GM23338 (cell line): ENCODE measurements at regions not wholly inside any gene's neighbourhood (a gene's known extent, or its start where the extent isn't known, plus 50 kb on each side); places are given as distances from the start of the nearest gene placed in this dataset.
A peak's percentile ranks its signal among the peaks of the same experiment; 100 is the strongest.

Experiments used
- ATAC-seq: fragments of 200-7000 bp; cut with Tn5 transposase; 3 replicates; pipeline ENCODE4 v1.9.1; 2020
- DNase-seq: peaks from one replicate; pipeline ENCODE4 v3.0.0-alpha.2; 2015; ENCODE audit warnings: low spot score
- H2AFZ ChIP-seq: fragments of 200-600 bp; sonication (generic); 2 replicates; pipeline ENCODE4 v1.8.0; 2016; ENCODE audit warnings: antibody characterized with exemption, mild to moderate bottlenecking, moderate library complexity
- H3F3A ChIP-seq: fragments of 200-600 bp; sonication (generic); replicated peaks from 2 replicates; pipeline ENCODE4 v1.8.0; 2017; ENCODE audit warnings: antibody characterized with exemption, mixed run types, low read depth
- H3K27ac ChIP-seq: fragments of 200-600 bp; sonication (generic); 2 replicates; pipeline ENCODE4 v1.6.1; 2016; ENCODE audit warnings: low read depth
- H3K27me3 ChIP-seq: fragments of 200-600 bp; sonication (generic); 2 replicates; pipeline ENCODE4 v1.8.0; 2016; ENCODE audit warnings: mild to moderate bottlenecking, mixed run types, moderate library complexity; ENCODE audit not compliant: insufficient read depth
- H3K36me3 ChIP-seq: fragments of 200-600 bp; sonication (generic); 2 replicates; pipeline ENCODE4 v1.8.0; 2016; ENCODE audit warnings: mild to moderate bottlenecking; ENCODE audit not compliant: insufficient read depth
- H3K4me1 ChIP-seq: fragments of 200-600 bp; sonication (generic); 2 replicates; pipeline ENCODE4 v1.8.0; 2016; ENCODE audit warnings: mild to moderate bottlenecking, moderate library complexity; ENCODE audit not compliant: insufficient read depth
- H3K4me2 ChIP-seq: fragments of 200-600 bp; sonication (generic); 2 replicates; pipeline ENCODE4 v1.7.1; 2017; ENCODE audit warnings: mixed run types
- H3K4me3 ChIP-seq: fragments of 200-600 bp; sonication (generic); 2 replicates; pipeline ENCODE4 v1.6.1; 2016; ENCODE audit warnings: mixed run types
- H3K79me2 ChIP-seq: fragments of 200-600 bp; sonication (generic); replicated peaks from 2 replicates; pipeline ENCODE4 v1.8.0; 2017; ENCODE audit warnings: mild to moderate bottlenecking; ENCODE audit not compliant: insufficient read depth
- H3K9me2 ChIP-seq: fragments of 200-600 bp; sonication (generic); 2 replicates; pipeline ENCODE4 v1.8.0; 2017; ENCODE audit not compliant: insufficient read depth
- H4K20me1 ChIP-seq: fragments of 200-600 bp; sonication (generic); replicated peaks from 2 replicates; pipeline ENCODE4 v1.8.0; 2017; ENCODE audit warnings: mild to moderate bottlenecking; ENCODE audit not compliant: insufficient read depth
- H3K27ac Mint-ChIP-seq: 2 replicates; pipeline ENCODE4 v1.8.0; 2020; ENCODE audit warnings: inconsistent platforms, mild to moderate bottlenecking, moderate library complexity, mixed read lengths
- H3K27me3 Mint-ChIP-seq: 3 replicates; pipeline ENCODE4 v1.8.0; 2022; ENCODE audit warnings: low read depth, mild to moderate bottlenecking, moderate library complexity, mixed read lengths, inconsistent platforms; ENCODE audit not compliant: insufficient read depth, poor library complexity
- H3K36me3 Mint-ChIP-seq: 3 replicates; pipeline ENCODE4 v1.8.0; 2021; ENCODE audit warnings: low read depth, mild to moderate bottlenecking, inconsistent platforms, moderate library complexity, mixed read lengths
- H3K4me1 Mint-ChIP-seq: 3 replicates; pipeline ENCODE4 v1.8.0; 2020; ENCODE audit warnings: mild to moderate bottlenecking, inconsistent platforms, mixed read lengths
- H3K4me3 Mint-ChIP-seq: 3 replicates; pipeline ENCODE4 v1.8.0; 2021; ENCODE audit warnings: moderate library complexity, mild to moderate bottlenecking, inconsistent platforms, mixed read lengths
- H3K9me3 Mint-ChIP-seq: 3 replicates; pipeline ENCODE4 v1.8.0; 2020; ENCODE audit warnings: moderate library complexity, mild to moderate bottlenecking, inconsistent platforms, mixed read lengths
- CREB1 ChIP-seq: fragments of 250-450 bp; sonication (Bioruptor Pico); IDR thresholded peaks from 2 replicates; pipeline ENCODE4 v1.5.0; 2020; ENCODE audit warnings: low read depth, mild to moderate bottlenecking, moderate library complexity
- EZH2phosphoT487 ChIP-seq: fragments of 200-600 bp; sonication (generic); IDR thresholded peaks from one replicate; pipeline ENCODE4 v1.8.1; 2018; ENCODE audit warnings: antibody characterized with exemption; ENCODE audit not compliant: unreplicated experiment
- JUNB ChIP-seq: IDR thresholded peaks from one replicate; pipeline ENCODE4 v1.6.1; 2016; ENCODE audit warnings: antibody characterized with exemption; ENCODE audit not compliant: unreplicated experiment
- NANOG ChIP-seq: IDR thresholded peaks from 2 replicates; pipeline ENCODE4 v1.6.1; 2016; ENCODE audit warnings: antibody characterized with exemption, borderline replicate concordance
- STAT1 ChIP-seq: IDR thresholded peaks from one replicate; pipeline ENCODE4 v1.6.1; 2016; ENCODE audit warnings: antibody characterized with exemption; ENCODE audit not compliant: unreplicated experiment
- ZNF114 ChIP-seq: fragments of 250-450 bp; sonication (Bioruptor Pico); IDR thresholded peaks from 2 replicates; pipeline ENCODE4 v1.5.0; 2020; ENCODE audit warnings: mild to moderate bottlenecking, moderate library complexity
- ZNF331 ChIP-seq: fragments of 250-450 bp; sonication (Bioruptor Pico); IDR thresholded peaks from 2 replicates; pipeline ENCODE4 v1.5.0; 2020; ENCODE audit warnings: low read depth, mild to moderate bottlenecking, moderate library complexity
- TF ChIP-seq, protein P1 (sequence below): IDR thresholded peaks from 2 replicates; pipeline ENCODE4 v1.6.1; 2016; ENCODE audit warnings: antibody characterized with exemption
- TF ChIP-seq, protein P2 (sequence below): IDR thresholded peaks from one replicate; pipeline ENCODE4 v1.6.1; 2018; ENCODE audit warnings: antibody characterized with exemption; ENCODE audit not compliant: unreplicated experiment
- TF ChIP-seq, protein P3 (sequence below), 2 experiments: fragments of 200-600 bp in 1 of 2; sonication (generic) in 1 of 2; conservative IDR thresholded peaks; 2 replicates each; pipeline versions ENCODE4 v1.5.1 to v1.6.1; 2016 to 2017; ENCODE audit warnings: antibody characterized with exemption in 2 of 2, low read depth in 2 of 2, mild to moderate bottlenecking in 2 of 2, moderate library complexity in 1 of 2

DNA sequence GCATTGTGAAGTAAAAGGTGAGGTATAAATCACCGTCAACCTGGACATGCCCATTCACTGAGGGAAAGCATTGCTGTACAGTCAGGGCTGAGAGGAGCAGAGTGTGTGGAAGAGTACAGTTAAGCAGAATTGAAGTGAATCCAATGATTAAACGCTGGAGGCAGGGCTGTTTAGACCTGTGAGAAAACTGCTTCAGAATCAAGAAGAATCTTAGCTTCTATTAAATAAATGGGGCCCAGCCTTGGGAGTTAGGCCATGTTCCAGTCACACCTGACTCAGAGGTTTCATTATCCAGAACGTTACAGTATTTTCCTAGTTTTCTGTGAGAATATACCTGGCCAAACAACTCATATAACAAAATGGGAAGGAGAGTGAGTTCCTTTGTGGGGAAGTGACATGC, 86.9 kb downstream of the ATP23 start:
- H3K9me3 Mint-ChIP-seq, result peaks cover 23% of the 10 kb centered on the region
- H3K4me1 ChIP-seq, result no peaks in the 10 kb centered on the region
- peak overlapping the region; percentile 69; the same call in 1 of the 2 replicates for H2AFZ ChIP-seq
- no peak overlapping the region for H3K4me2 ChIP-seq
- no peaks in the 10 kb centered on the region for H4K20me1 ChIP-seq
- ATAC-seq (no peak), DNase-seq (no peak)
- H3K36me3 ChIP-seq, result no peaks in the 10 kb centered on the region
- H3K79me2 ChIP-seq, result no peaks in the 10 kb centered on the region
- H3K27ac ChIP-seq, result no peak overlapping the region
- H3F3A ChIP-seq, result no peaks in the 10 kb centered on the region
- peaks cover 5% of the 10 kb centered on the region; the same call in 2 of the 3 replicates for H3K36me3 Mint-ChIP-seq
- no peaks in the 10 kb centered on the region for H3K27me3 Mint-ChIP-seq
- TF ChIP-seq, protein P1, sequence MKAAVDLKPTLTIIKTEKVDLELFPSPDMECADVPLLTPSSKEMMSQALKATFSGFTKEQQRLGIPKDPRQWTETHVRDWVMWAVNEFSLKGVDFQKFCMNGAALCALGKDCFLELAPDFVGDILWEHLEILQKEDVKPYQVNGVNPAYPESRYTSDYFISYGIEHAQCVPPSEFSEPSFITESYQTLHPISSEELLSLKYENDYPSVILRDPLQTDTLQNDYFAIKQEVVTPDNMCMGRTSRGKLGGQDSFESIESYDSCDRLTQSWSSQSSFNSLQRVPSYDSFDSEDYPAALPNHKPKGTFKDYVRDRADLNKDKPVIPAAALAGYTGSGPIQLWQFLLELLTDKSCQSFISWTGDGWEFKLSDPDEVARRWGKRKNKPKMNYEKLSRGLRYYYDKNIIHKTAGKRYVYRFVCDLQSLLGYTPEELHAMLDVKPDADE, result no peak
- TF ChIP-seq NANOG (no peak), JUNB (no peak), ZNF331 (no peak)
- TF ChIP-seq, protein P2, sequence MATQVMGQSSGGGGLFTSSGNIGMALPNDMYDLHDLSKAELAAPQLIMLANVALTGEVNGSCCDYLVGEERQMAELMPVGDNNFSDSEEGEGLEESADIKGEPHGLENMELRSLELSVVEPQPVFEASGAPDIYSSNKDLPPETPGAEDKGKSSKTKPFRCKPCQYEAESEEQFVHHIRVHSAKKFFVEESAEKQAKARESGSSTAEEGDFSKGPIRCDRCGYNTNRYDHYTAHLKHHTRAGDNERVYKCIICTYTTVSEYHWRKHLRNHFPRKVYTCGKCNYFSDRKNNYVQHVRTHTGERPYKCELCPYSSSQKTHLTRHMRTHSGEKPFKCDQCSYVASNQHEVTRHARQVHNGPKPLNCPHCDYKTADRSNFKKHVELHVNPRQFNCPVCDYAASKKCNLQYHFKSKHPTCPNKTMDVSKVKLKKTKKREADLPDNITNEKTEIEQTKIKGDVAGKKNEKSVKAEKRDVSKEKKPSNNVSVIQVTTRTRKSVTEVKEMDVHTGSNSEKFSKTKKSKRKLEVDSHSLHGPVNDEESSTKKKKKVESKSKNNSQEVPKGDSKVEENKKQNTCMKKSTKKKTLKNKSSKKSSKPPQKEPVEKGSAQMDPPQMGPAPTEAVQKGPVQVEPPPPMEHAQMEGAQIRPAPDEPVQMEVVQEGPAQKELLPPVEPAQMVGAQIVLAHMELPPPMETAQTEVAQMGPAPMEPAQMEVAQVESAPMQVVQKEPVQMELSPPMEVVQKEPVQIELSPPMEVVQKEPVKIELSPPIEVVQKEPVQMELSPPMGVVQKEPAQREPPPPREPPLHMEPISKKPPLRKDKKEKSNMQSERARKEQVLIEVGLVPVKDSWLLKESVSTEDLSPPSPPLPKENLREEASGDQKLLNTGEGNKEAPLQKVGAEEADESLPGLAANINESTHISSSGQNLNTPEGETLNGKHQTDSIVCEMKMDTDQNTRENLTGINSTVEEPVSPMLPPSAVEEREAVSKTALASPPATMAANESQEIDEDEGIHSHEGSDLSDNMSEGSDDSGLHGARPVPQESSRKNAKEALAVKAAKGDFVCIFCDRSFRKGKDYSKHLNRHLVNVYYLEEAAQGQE, result no peak
- TF ChIP-seq, protein P3, sequence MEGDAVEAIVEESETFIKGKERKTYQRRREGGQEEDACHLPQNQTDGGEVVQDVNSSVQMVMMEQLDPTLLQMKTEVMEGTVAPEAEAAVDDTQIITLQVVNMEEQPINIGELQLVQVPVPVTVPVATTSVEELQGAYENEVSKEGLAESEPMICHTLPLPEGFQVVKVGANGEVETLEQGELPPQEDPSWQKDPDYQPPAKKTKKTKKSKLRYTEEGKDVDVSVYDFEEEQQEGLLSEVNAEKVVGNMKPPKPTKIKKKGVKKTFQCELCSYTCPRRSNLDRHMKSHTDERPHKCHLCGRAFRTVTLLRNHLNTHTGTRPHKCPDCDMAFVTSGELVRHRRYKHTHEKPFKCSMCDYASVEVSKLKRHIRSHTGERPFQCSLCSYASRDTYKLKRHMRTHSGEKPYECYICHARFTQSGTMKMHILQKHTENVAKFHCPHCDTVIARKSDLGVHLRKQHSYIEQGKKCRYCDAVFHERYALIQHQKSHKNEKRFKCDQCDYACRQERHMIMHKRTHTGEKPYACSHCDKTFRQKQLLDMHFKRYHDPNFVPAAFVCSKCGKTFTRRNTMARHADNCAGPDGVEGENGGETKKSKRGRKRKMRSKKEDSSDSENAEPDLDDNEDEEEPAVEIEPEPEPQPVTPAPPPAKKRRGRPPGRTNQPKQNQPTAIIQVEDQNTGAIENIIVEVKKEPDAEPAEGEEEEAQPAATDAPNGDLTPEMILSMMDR (conservative IDR thresholded peaks at IDR 0.05; ENCODE audit: low read depth in 2 of 2), result no peak
- H3K4me3 Mint-ChIP-seq, result no peak overlapping the region
- H3K27ac Mint-ChIP-seq, result no peak overlapping the region
- H3K27me3 ChIP-seq, result no peaks in the 10 kb centered on the region
- H3K9me2 ChIP-seq, result peaks cover 4% of the 10 kb centered on the region; the same call in 1 of the 2 replicates
- no peak overlapping the region for H3K4me3 ChIP-seq
- no peaks in the 10 kb centered on the region for H3K4me1 Mint-ChIP-seq

DNA sequence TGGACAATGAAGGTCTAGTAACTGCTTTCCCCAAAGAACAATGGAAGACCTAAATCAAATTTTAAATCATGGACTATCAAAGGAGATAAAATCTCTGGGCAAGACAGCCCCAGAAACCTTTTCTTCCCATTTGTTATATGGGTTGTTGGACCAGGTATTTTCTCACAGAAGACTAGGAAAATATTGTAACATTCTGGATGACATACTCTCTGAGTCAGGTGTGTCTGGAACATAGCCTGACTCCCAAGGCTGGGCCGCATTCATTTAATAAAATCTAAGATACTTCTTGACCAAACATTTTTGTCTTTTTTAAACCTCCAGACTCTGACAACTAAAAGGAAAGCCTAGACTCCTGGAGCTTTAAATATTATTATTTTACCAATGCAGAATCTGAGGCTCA, 87.9 kb downstream of the ATP23 start:
- no peak for ATAC-seq
- no peak overlapping the region for H3K27ac Mint-ChIP-seq
- TF ChIP-seq ZNF114 (CRISPR knock-in tag) (no peak), ZNF331 (no peak), NANOG (no peak), CREB1 (CRISPR knock-in tag) (no peak), EZH2phosphoT487 (no peak), STAT1 (no peak)
- TF ChIP-seq, protein P3 (conservative IDR thresholded peaks at IDR 0.05; ENCODE audit: low read depth in 2 of 2), result no peak
- TF ChIP-seq, protein P1, result no peak

More for the DNA sequence above, 87.9 kb downstream of the ATP23 start:
- Mint-ChIP-seq H3K4me1 (no peaks in the 10 kb centered on the region), H3K4me3 (no peak overlapping the region), H3K27me3 (no peaks in the 10 kb centered on the region), H3K36me3 (peaks cover 5% of the 10 kb centered on the region), H3K9me3 (peaks cover 30% of the 10 kb centered on the region)
- Histone ChIP-seq H4K20me1 (no peaks in the 10 kb centered on the region), H3K27me3 (no peaks in the 10 kb centered on the region), H3K4me2 (no peak overlapping the region), H3K36me3 (no peaks in the 10 kb centered on the region), H3K27ac (no peak overlapping the region), H3K9me2 (peaks cover 10% of the 10 kb centered on the region), H3K79me2 (no peaks in the 10 kb centered on the region), H3K4me1 (no peaks in the 10 kb centered on the region), H3F3A (no peaks in the 10 kb centered on the region), H3K4me3 (no peak overlapping the region), H2AFZ (no peak overlapping the region)
- no peak for DNase-seq
